Activated CD4-positive, CD25-positive, alpha-beta regulatory T cell (primary cell): ENCODE measurements at regions not wholly inside any gene's neighbourhood (a gene's known extent, or its start where the extent isn't known, plus 50 kb on each side); places are given as distances from the start of the nearest gene placed in this dataset.

Source experiments
- DNase-seq, 4 experiments: peaks; one replicate each; lab custom pipeline; 2025; lab: John Stamatoyannopoulos, UW

DNA sequence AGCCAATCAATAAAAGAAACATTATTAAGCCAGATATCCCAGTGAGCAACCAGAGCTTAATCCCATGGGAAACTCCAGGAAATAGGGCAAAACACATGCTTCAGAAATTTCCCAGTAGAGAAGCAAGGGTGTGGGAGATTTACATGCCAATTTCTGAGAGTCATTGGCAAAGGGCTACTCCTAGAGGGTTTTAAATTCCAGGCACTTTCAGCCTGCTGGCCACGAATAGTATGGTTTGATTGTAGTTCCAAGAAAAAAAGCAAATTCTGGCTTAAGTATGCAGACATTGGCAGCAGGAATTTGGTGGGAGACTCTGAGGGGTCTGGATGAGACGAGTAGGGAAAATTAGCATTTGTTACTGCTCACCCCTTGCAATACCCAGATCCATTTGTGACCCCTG lies 402.1 kb upstream of the SUCLG2 start:
- DNase-seq: no peak

GRCh38 chr3:68055215-68055614 lies 400.8 kb upstream of the SUCLG2 start:
- no peak for DNase-seq

- DNase-seq: no peak
Measured at GRCh38 chr3:68049776-68050175, 395.4 kb upstream of the SUCLG2 start.

DNA sequence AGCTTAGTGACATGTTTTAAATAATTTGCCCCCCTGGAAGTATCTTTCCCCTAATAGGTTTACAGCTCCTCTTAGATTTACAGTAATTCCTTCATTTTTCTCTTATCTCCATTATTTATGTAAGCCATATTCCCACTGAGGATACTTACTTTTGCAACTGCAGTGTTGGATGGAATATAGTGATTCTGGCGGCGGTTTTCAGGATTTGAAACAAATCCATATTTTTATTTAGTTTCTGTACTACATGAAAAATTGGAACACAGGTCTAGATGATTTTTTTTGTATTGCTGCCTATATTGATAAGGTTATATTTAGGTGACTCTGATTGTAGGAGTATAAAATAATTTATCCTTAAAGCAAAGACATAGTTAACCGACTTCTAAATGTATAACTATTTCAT lies 391.6 kb upstream of the SUCLG2 start:
- no peak for DNase-seq

GRCh38 chr3:68033867-68034266 lies 379.5 kb upstream of the SUCLG2 start:
- no peak for DNase-seq

DNA sequence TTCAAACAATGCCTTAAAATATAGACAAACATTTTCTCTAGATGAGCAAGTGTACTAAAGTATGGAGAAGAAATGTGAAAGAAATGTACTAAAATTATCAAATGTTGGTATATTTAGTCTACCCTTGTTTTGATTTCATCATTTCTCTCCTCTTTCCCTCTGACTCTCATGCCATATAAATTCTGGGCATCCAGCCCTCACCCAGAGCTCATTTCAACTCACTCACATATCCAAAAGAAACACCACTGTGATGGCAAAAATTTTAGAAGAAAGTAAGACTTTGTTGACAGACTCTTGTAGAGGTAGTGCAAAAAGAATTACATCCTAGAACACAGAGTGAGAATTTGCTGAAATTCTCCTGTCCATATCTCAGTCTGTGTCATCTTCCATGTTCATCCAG lies 377.8 kb upstream of the SUCLG2 start:
- no peak for DNase-seq

DNA sequence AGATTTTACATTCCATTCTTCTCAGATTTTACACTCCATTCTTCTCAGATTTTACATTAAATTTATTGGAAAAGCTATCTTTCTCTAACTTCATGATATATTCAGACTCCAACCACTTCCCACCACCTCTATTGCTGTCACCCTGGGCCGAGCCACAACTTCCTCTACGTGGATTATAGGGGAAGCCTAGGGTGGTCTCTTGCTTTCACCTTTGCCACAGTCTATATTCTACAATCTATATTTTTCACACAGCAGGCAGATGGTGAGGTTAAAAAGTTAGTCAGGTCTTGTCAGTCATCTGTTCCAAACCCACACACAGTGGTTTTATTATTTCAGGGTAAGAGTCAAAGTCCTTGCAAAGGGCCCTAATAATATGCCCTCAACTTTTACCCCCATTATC lies 370.8 kb upstream of the SUCLG2 start:
- DNase-seq: no peak

DNA sequence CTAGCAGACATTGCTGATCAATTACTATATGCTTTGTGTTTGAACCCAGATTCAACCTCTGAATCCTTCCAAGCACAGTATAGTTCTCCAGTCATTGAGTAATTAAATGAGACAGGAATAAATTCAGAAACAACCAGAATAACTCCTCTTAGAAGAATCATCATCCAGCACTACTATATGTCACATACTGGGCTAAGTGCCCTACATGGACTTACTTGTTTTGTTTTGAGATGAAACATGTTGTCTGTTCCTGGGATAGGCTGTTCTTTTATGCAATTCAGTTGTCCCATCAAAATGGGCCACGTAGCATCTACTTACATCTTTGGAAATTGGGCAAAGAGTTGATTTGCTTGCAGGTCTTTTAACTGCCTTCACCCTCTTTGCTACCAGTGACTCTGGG lies 365.5 kb upstream of the SUCLG2 start:
- DNase-seq: no peak

DNA sequence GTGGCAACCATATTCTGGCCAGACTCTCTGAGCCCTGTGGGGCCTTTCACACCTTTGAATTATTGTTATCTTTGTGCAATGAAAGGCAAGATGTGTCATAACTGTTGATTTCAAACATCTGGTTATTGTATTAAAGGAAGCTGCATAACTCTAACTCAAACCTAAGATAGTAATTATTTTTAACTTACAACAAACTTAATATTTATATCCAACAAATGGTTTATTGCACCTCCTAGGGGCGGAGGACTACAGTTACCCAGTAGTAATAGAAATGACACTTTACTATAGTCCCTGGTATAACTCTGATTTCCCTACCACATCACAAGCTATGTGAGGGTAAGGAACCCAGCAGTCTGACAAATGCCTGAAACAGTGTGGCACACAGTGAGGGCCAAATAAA lies 363.9 kb upstream of the SUCLG2 start:
- DNase-seq: no peak

DNA sequence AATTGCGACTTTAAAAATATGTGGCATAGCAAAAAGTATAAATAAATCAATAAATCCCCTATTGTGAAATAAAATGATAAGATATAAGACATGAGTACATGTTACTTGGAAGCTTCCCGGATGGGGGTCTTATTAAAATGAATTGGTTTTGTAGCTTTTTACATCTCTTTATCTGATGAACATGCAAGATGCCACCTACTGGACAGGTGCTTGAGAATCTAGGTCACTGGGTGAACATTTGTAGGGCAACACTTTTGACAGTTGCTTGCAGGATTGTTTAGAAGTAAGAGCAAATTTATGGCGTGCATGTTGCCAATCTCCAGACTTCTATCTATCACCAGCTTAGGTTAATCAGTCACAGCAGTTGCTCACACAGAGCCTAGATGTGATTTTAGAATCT lies 362.7 kb upstream of the SUCLG2 start:
- no peak for DNase-seq

- DNase-seq: no peak
Measured at GRCh38 chr3:68009900-68010299, 355.5 kb upstream of the SUCLG2 start.

- peak in 2 of 4 experiments; percentile 3 to 7 for DNase-seq
Measured at GRCh38 chr3:68007621-68008226, 353.3 kb upstream of the SUCLG2 start.

- no peak for DNase-seq
Measured at GRCh38 chr3:68006646-68007045, 352.2 kb upstream of the SUCLG2 start.

DNA sequence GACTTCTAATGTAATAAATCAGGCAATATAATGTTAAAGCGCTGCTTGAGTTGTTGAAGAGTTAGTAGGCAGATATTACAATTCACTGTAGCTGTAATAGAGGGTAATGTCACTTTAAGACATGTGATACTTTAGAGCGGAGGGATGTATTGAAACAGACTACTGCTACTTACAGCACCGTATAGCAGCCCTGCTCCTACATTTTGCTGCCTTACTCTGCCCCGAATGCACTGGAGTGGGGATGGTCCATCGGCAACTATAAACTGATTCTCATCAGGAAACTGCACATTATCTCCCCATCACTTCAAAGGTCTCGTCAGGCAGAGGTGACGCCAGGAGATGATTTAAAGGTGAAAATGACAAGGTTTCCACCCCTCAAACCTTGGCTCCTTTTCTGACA lies 349.7 kb upstream of the SUCLG2 start:
- no peak for DNase-seq

DNA sequence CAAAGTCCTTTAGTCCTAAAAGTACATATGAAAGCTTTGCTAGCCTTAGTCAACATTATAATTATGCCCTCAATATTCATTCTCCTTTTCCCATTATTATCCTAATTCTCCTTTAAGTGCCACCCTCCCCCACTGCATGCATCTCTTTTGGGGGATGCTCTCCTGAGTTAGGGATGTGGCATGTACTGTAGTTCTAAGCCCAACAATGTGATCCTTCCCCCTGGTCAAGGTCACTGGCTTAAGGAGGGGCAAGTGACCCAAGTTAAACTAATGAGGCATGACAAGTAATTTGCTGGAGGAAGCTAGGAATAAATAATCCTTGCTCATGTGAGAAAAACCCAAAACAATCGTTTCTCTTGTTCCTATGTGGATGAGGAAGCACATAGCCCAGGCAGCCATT lies 343.9 kb upstream of the SUCLG2 start:
- no peak for DNase-seq

DNA sequence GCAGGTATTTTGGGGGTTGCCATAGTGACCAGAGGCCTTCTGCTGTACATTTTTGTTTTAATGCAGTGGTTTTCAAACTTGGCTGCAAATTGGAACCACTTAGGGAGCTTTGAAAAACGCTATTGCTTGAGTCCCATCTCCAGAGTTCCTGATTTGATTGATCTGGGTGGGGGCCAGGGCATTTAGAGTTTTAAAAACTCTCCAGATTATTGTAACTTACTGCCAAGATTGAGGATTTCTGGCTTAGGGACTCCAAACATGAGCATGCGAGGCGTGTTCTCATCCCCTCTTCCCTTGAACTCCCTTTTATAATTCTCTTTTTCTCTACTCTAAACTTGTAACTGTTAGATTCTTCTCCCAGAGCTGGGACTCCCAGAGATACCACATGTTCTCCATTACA lies 340.8 kb upstream of the SUCLG2 start:
- DNase-seq: no peak

DNA sequence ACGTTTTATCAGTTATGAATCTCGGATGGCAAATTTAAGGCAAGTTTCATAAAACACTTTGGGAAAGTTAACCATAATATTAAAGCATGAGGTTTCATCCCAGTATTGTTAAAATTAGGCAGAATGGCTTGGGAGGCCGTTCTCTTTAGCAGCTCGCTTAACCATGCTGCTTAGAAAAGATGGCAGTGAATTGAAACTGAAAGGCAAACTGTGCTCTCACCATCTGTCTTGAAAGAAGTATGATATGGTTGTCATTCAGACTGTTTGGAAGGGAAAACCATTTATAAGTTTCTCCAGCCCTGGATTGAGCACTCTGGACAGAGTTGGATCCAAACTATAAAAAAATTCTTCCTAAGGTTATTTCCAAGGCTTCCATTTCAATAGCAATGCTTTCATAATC lies 332.3 kb upstream of the SUCLG2 start:
- DNase-seq: no peak

- no peak for DNase-seq
Measured at GRCh38 chr3:67983166-67983565, 328.8 kb upstream of the SUCLG2 start.

GRCh38 chr3:67981077-67981476 lies 326.7 kb upstream of the SUCLG2 start:
- DNase-seq: no peak

GRCh38 chr3:67979342-67979741 lies 324.9 kb upstream of the SUCLG2 start:
- DNase-seq: no peak

- DNase-seq: no peak
Measured at GRCh38 chr3:67977762-67978161, 323.4 kb upstream of the SUCLG2 start.

GRCh38 chr3:67976663-67977062 lies 322.3 kb upstream of the SUCLG2 start:
- no peak for DNase-seq

GRCh38 chr3:67964596-67964995 lies 310.2 kb upstream of the SUCLG2 start:
- DNase-seq: no peak

- no peak for DNase-seq
Measured at GRCh38 chr3:67957268-67957667, 302.9 kb upstream of the SUCLG2 start.
